ENCODE measurements at regions not wholly inside any gene's neighbourhood (a gene's known extent, or its start where the extent isn't known, plus 50 kb on each side); places are given as distances from the start of the nearest gene placed in this dataset.

GRCh38 chr13:39100996-39101738 is 62.9 kb downstream of the NHLRC3 start:
- Histone ChIP-seq H3K27me3 (no peaks in the 10 kb centered on the region), H3K9me3 (no peaks in the 10 kb centered on the region), H3K36me3 (no peaks in the 10 kb centered on the region), H3K4me3 (no peak overlapping the region)
- no peak for DNase-seq

- peaks cover 2% of the 10 kb centered on the region; the same call in 1 of the 2 replicates for H3K27me3 ChIP-seq
- H3K4me3 ChIP-seq = no peak overlapping the region
- no peaks in the 10 kb centered on the region for H3K36me3 ChIP-seq
- no peaks in the 10 kb centered on the region for H3K9me3 ChIP-seq
- no peak for DNase-seq
Measured at GRCh38 chr13:39102981-39103490, 64.8 kb downstream of the NHLRC3 start.

DNA sequence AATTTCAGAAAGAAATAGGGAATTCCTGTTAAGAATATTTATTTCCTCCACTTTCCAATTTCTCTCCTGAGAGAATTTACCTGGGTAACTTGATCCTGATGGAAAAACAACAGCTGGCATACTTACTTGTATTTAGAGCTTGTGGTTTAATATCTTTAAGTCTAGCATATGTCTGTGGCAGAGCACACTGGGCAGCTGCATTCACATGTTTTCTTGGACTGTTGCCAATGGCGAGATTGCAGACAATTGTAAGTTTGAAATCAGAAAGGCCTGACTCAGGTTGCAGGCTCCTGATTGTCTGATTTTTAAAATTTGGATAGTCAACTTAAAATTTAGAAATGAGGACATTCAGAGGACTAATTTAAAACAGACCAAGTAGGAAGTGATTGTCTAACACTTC is 66.9 kb downstream of the NHLRC3 start:
- peaks cover 14% of the 10 kb centered on the region for H3K27me3 ChIP-seq
- H3K36me3 ChIP-seq = no peaks in the 10 kb centered on the region
- no peak overlapping the region for H3K4me3 ChIP-seq
- H3K9me3 ChIP-seq = no peaks in the 10 kb centered on the region; the same call in 1 of the 2 replicates
- no peak for DNase-seq

- Histone ChIP-seq H3K27me3 (peaks cover 17% of the 10 kb centered on the region), H3K4me3 (no peak overlapping the region), H3K9me3 (no peaks in the 10 kb centered on the region; the same call in 1 of the 2 replicates), H3K36me3 (no peaks in the 10 kb centered on the region)
- no peak for DNase-seq
Measured at GRCh38 chr13:39106216-39107005, 68.2 kb downstream of the NHLRC3 start.

DNA sequence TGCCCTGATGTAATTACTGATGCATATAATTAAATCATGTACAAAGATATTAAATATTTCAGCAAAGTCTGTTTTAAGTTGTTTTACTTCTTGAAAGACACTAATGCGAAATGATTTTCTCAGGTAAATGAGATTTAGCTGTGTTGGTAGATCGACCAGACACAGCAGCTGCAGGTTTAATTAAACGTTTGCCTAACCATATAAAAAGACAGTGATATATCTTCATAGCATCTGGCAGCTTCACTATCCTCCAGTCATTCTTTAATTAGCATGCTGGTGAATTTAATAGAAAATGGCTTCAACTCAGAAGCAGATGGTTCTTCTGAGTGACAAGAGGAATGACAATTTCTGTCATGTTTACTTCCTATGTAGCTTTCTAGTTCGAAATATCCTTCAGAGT is 69.3 kb downstream of the NHLRC3 start:
- no peak for DNase-seq
- Histone ChIP-seq H3K27me3 (peaks cover 17% of the 10 kb centered on the region), H3K4me3 (no peak overlapping the region), H3K36me3 (no peaks in the 10 kb centered on the region), H3K9me3 (no peaks in the 10 kb centered on the region; the same call in 1 of the 2 replicates)

GRCh38 chr13:39108783-39109182 is 70.5 kb downstream of the NHLRC3 start:
- H3K4me3 ChIP-seq = no peak overlapping the region
- no peaks in the 10 kb centered on the region; the same call in 1 of the 2 replicates for H3K9me3 ChIP-seq
- no peaks in the 10 kb centered on the region for H3K36me3 ChIP-seq
- peaks cover 17% of the 10 kb centered on the region for H3K27me3 ChIP-seq
- no peak for DNase-seq

GRCh38 chr13:39110518-39111097 is 72.4 kb downstream of the NHLRC3 start:
- Histone ChIP-seq H3K9me3 (no peaks in the 10 kb centered on the region; the same call in 1 of the 2 replicates), H3K36me3 (no peaks in the 10 kb centered on the region), H3K27me3 (peaks cover 17% of the 10 kb centered on the region), H3K4me3 (no peak overlapping the region)
- no peak for DNase-seq

GRCh38 chr13:39111145-39111544 is 72.9 kb downstream of the NHLRC3 start:
- peaks cover 17% of the 10 kb centered on the region for H3K27me3 ChIP-seq
- H3K9me3 ChIP-seq = no peaks in the 10 kb centered on the region; the same call in 1 of the 2 replicates
- H3K4me3 ChIP-seq = no peak overlapping the region
- H3K36me3 ChIP-seq = no peaks in the 10 kb centered on the region
- DNase-seq = no peak

DNA sequence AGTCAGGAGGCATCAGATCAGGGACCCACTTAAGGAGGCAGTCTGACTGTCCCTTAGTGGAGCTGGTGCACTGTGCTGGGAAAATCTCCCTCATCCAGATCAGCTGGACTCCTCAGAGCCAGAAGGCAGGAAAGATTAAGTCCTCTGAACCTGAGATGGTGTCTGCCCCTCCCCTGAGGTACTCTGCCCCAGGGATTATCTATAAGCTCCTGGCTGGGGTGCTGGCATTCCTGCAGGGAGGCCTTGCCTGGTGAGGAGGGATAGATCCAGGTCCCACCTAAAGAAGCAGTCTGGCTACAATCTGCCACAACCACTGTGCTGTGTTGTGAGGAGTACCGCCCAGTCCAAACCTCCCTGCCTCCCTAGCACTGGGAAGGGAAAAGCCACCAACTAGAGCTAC is 81.2 kb downstream of the NHLRC3 start:
- Histone ChIP-seq H3K27me3 (peaks cover 4% of the 10 kb centered on the region), H3K9me3 (no peaks in the 10 kb centered on the region), H3K36me3 (no peaks in the 10 kb centered on the region), H3K4me3 (no peak overlapping the region)
- DNase-seq = no peak

- no peak overlapping the region for H3K4me3 ChIP-seq
- H3K36me3 ChIP-seq = no peaks in the 10 kb centered on the region
Measured at GRCh38 chr13:39123578-39123977, 85.3 kb downstream of the NHLRC3 start.

GRCh38 chr13:39129213-39129612 is 91.0 kb downstream of the NHLRC3 start:
- no peak overlapping the region for H3K4me3 ChIP-seq

More at GRCh38 chr13:39123578-39123977, 85.3 kb downstream of the NHLRC3 start:
- Histone ChIP-seq H3K9me3 (no peaks in the 10 kb centered on the region), H3K27me3 (peaks cover 4% of the 10 kb centered on the region)
- DNase-seq = no peak

DNA sequence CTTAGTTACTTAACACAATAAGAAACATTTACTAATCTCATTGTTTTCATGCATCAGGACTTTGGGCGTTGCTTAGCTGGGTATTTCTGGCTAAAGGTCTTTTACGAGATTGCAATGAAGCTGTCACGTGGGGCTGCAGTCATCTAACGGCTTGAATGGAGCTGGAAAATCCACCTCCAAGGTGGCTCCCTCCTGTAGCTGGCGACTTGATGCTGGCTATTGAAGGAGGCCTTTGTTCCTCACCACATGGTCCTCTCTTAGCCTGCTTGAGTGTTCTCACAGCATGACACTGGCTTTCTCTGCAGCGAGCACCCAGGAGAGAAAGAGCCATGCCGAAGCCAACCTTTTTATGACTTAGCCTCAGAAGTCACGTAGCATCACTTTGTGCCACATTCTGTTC is 92.0 kb downstream of the NHLRC3 start:
- no peak for DNase-seq
- H3K36me3 ChIP-seq = no peaks in the 10 kb centered on the region
- no peaks in the 10 kb centered on the region for H3K9me3 ChIP-seq
- H3K27me3 ChIP-seq = peaks cover 8% of the 10 kb centered on the region
- H3K4me3 ChIP-seq = no peak overlapping the region

More at GRCh38 chr13:39129213-39129612, 91.0 kb downstream of the NHLRC3 start:
- H3K27me3 ChIP-seq = peaks cover 8% of the 10 kb centered on the region
- H3K36me3 ChIP-seq = no peaks in the 10 kb centered on the region
- no peak for DNase-seq
- no peaks in the 10 kb centered on the region for H3K9me3 ChIP-seq

DNA sequence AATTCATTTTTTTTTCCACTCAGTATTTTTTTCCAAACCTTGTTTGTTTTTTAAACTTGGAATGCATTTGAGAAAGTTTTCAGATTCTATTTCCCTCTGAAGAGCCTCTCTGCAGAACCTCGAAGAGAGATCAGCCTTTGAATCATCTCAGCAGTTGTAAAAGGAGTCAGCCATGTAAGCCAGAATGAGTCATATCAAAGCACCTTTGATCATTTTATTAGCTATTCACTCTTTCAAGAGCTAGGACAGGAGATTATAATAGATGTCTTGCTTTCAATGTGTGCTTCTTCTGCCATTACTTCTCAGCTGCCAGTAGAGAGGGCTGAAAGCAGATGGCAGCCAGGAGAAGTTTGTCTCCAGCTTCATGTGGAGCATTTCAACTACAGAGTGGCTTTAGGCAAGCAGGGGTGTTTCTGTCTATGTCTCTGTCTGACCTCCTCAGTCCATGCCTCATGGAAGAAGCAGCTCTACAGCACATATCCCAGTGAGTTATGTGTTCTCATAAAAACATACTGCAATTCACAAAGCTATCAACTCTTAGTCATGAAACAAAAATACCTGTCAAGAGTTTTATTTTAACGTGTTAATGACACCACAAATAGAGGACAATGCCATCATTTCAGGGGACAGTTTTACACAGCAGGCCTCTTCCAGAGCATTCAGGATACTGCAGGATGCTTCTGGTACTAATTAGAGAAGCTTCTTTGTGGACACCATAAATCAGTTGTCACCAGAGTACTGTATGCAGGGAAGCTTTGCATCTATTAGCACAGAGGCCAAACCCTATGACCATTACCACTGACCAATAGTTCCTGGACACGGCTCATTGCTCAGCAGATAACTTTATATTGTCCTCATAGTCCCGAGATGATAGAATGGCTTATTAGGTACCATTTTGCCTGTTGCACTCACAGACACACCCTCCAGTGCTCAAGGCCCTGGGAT is 94.3 kb downstream of the NHLRC3 start:
- H3K27me3 ChIP-seq = peaks cover 8% of the 10 kb centered on the region
- no peak for DNase-seq
- H3K9me3 ChIP-seq = no peaks in the 10 kb centered on the region
- H3K4me3 ChIP-seq = no peak overlapping the region
- H3K36me3 ChIP-seq = no peaks in the 10 kb centered on the region

GRCh38 chr13:39133781-39134180 is 95.5 kb downstream of the NHLRC3 start:
- Histone ChIP-seq H3K27me3 (peaks cover 4% of the 10 kb centered on the region), H3K9me3 (no peaks in the 10 kb centered on the region), H3K4me3 (no peak overlapping the region), H3K36me3 (no peaks in the 10 kb centered on the region)
- no peak for DNase-seq

DNA sequence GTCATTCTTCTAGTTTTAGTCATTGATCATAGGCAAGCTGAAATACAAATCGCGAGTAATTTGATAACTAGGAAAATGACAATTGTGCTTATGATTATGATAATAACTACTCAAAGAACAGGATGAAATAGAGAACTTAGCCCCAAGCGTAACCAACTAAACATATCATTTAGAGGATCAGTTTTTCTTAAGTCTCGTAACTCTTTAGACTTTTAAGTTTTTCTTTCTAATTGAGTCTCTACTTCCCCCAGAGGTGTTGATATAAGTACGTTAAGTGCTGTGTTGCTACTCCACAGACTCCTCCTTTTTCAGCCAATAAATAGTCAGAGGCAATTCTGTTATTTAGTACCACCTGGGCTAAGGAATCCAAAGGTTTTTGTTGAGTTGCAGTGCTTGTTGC is 96.3 kb downstream of the NHLRC3 start:
- Histone ChIP-seq H3K36me3 (no peaks in the 10 kb centered on the region), H3K4me3 (no peak overlapping the region), H3K27me3 (peaks cover 2% of the 10 kb centered on the region; the same call in 1 of the 2 replicates), H3K9me3 (no peaks in the 10 kb centered on the region)
- no peak for DNase-seq

GRCh38 chr13:39144391-39144790 is 106.1 kb downstream of the NHLRC3 start:
- Histone ChIP-seq H3K27me3 (peaks cover 22% of the 10 kb centered on the region), H3K9me3 (no peaks in the 10 kb centered on the region), H3K36me3 (no peaks in the 10 kb centered on the region), H3K4me3 (no peak overlapping the region)
- no peak for DNase-seq
